ENCODE measurements at regions not wholly inside any gene's neighbourhood (a gene's known extent, or its start where the extent isn't known, plus 50 kb on each side); places are given as distances from the start of the nearest gene placed in this dataset.

- TF ChIP-seq ZFP3 (CRISPR knock-in tag; IDR thresholded peaks at IDR 0.05) (no peak), ZC3H10 (CRISPR knock-in tag; IDR thresholded peaks at IDR 0.05) (no peak)
These were observed 384.7 kb downstream of the RPS6KC1 start (continued) for GRCh38 chr1:213435715-213436114.

- ATAC-seq: no peak
- no peak for TF ChIP-seq TCF4 (CRISPR knock-in tag; IDR thresholded peaks at IDR 0.05; ENCODE audit: borderline replicate concordance)
- no peak for TF ChIP-seq PATZ1 (CRISPR knock-in tag; IDR thresholded peaks at IDR 0.05; ENCODE audit: borderline replicate concordance)
- no peak for TF ChIP-seq PPARA (CRISPR knock-in tag; IDR thresholded peaks at IDR 0.05; ENCODE audit: borderline replicate concordance)
- no peak for TF ChIP-seq POU6F1 (CRISPR knock-in tag; IDR thresholded peaks at IDR 0.05; ENCODE audit: borderline replicate concordance, low read depth)
- no peak for TF ChIP-seq OSR1 (CRISPR knock-in tag; IDR thresholded peaks at IDR 0.05)
- TF ChIP-seq GLIS3 (CRISPR knock-in tag; IDR thresholded peaks at IDR 0.05): no peak
- TF ChIP-seq ZC3H10 (CRISPR knock-in tag; IDR thresholded peaks at IDR 0.05): no peak
- no peak for TF ChIP-seq TSHZ2 (CRISPR knock-in tag; IDR thresholded peaks at IDR 0.05)
- no peak for TF ChIP-seq ARNTL (CRISPR knock-in tag; IDR thresholded peaks at IDR 0.05; ENCODE audit: borderline replicate concordance, low read depth)
- TF ChIP-seq RARB (CRISPR knock-in tag; IDR thresholded peaks at IDR 0.05): no peak
These were observed 387.3 kb downstream of the RPS6KC1 start for GRCh38 chr1:213438339-213438738.

GRCh38 chr1:213439703-213440102 lies 388.7 kb downstream of the RPS6KC1 start:
- no peak for ATAC-seq
- TF ChIP-seq CSDC2 (CRISPR knock-in tag; IDR thresholded peaks at IDR 0.05): no peak
- no peak for TF ChIP-seq ARNTL (CRISPR knock-in tag; IDR thresholded peaks at IDR 0.05; ENCODE audit: borderline replicate concordance, low read depth)
- TF ChIP-seq ZNF8 (CRISPR knock-in tag; IDR thresholded peaks at IDR 0.05): no peak
- no peak for TF ChIP-seq CREB5 (CRISPR knock-in tag; IDR thresholded peaks at IDR 0.05; ENCODE audit: low read depth)
- TF ChIP-seq ZFP30 (CRISPR knock-in tag; IDR thresholded peaks at IDR 0.05): no peak
- no peak for TF ChIP-seq PATZ1 (CRISPR knock-in tag; IDR thresholded peaks at IDR 0.05; ENCODE audit: borderline replicate concordance)
- no peak for TF ChIP-seq CSRNP3 (CRISPR knock-in tag; IDR thresholded peaks at IDR 0.05)
- no peak for TF ChIP-seq ESRRG (CRISPR knock-in tag; IDR thresholded peaks at IDR 0.05)
- no peak for TF ChIP-seq RARB (CRISPR knock-in tag; IDR thresholded peaks at IDR 0.05)
- TF ChIP-seq TOX (CRISPR knock-in tag; IDR thresholded peaks at IDR 0.05; ENCODE audit: borderline replicate concordance): no peak
- no peak for TF ChIP-seq ZNF70 (CRISPR knock-in tag; IDR thresholded peaks at IDR 0.05)
- TF ChIP-seq OSR1 (CRISPR knock-in tag; IDR thresholded peaks at IDR 0.05): no peak
- TF ChIP-seq POU6F1 (CRISPR knock-in tag; IDR thresholded peaks at IDR 0.05; ENCODE audit: borderline replicate concordance, low read depth): no peak
- TF ChIP-seq BACH2 (CRISPR knock-in tag; IDR thresholded peaks at IDR 0.05; ENCODE audit: borderline replicate concordance): no peak

All from SK-N-SH treated with all-trans-retinoic acid at 6 μM for 48 hours (cell line).